ENCODE measurements at regions not wholly inside any gene's neighbourhood (a gene's known extent, or its start where the extent isn't known, plus 50 kb on each side); places are given as distances from the start of the nearest gene placed in this dataset.
A peak's percentile ranks its signal among the peaks of the same experiment; 100 is the strongest.

- in situ Hi-C loops (cut with MboI; ENCODE audit: low pct_unique_long_range_greater_than_20kb, low sequenced_read_pairs): no loop called here
- no peak for DNase-seq
Measured at GRCh38 chr5:16013334-16014065, 166.1 kb downstream of the MARCHF11 start.

GRCh38 chr5:16009256-16009655 lies 170.3 kb downstream of the MARCHF11 start:
- no peak for DNase-seq
- in situ Hi-C loops (cut with MboI; ENCODE audit: low pct_unique_long_range_greater_than_20kb, low sequenced_read_pairs): no loop called here

- in situ Hi-C loops (cut with MboI; ENCODE audit: low pct_unique_long_range_greater_than_20kb, low sequenced_read_pairs): no loop called here
- no peak for DNase-seq
Measured at GRCh38 chr5:16007750-16008415, 171.7 kb downstream of the MARCHF11 start.

- DNase-seq: no peak
- in situ Hi-C loops (cut with MboI; ENCODE audit: low pct_unique_long_range_greater_than_20kb, low sequenced_read_pairs): no loop called here
Measured at GRCh38 chr5:16005225-16005624, 174.4 kb downstream of the MARCHF11 start.

- in situ Hi-C loops (cut with MboI; ENCODE audit: low pct_unique_long_range_greater_than_20kb, low sequenced_read_pairs): no loop called here
Measured at GRCh38 chr5:16000056-16000455, 179.5 kb downstream of the MARCHF11 start.

GRCh38 chr5:15995341-15996052 lies 184.1 kb downstream of the MARCHF11 start:
- peak; percentile 18 for DNase-seq
- in situ Hi-C loops (cut with MboI; ENCODE audit: low pct_unique_long_range_greater_than_20kb, low sequenced_read_pairs): no loop called here

More at GRCh38 chr5:16000056-16000455, 179.5 kb downstream of the MARCHF11 start:
- DNase-seq: no peak

- in situ Hi-C loops (cut with MboI; ENCODE audit: low pct_unique_long_range_greater_than_20kb, low sequenced_read_pairs): no loop called here
Measured at GRCh38 chr5:15993919-15994318, 185.7 kb downstream of the MARCHF11 start.

GRCh38 chr5:15993334-15993733 lies 186.3 kb downstream of the MARCHF11 start:
- no peak for DNase-seq
- in situ Hi-C loops (cut with MboI; ENCODE audit: low pct_unique_long_range_greater_than_20kb, low sequenced_read_pairs): no loop called here

More at GRCh38 chr5:15993919-15994318, 185.7 kb downstream of the MARCHF11 start:
- no peak for DNase-seq

GRCh38 chr5:15992918-15993317 lies 186.7 kb downstream of the MARCHF11 start:
- in situ Hi-C loops (cut with MboI; ENCODE audit: low pct_unique_long_range_greater_than_20kb, low sequenced_read_pairs): no loop called here

GRCh38 chr5:15991586-15991985 lies 188.0 kb downstream of the MARCHF11 start:
- in situ Hi-C loops (cut with MboI; ENCODE audit: low pct_unique_long_range_greater_than_20kb, low sequenced_read_pairs): no loop called here
- DNase-seq: no peak

More at GRCh38 chr5:15992918-15993317, 186.7 kb downstream of the MARCHF11 start:
- DNase-seq: no peak

All from KBM-7 (cell line).